Fibroblast of pulmonary artery (primary cell): ENCODE measurements at regions not wholly inside any gene's neighbourhood (a gene's known extent, or its start where the extent isn't known, plus 50 kb on each side); places are given as distances from the start of the nearest gene placed in this dataset.

ENCODE experiments used
- DNase-seq: peaks from one replicate; pipeline ENCODE4 v3.0.0-alpha.2; 2010; ENCODE audit warnings: low read depth
- H3K4me3 ChIP-seq: replicated peaks from 2 replicates; pipeline ENCODE4 v1.5.1; 2011; ENCODE audit warnings: low read depth, mild to moderate bottlenecking, control low read depth, low read length, moderate library complexity
- CTCF ChIP-seq: IDR thresholded peaks from 2 replicates; pipeline ENCODE4 v1.5.1; 2011; ENCODE audit warnings: mild to moderate bottlenecking, control low read depth, low read length, inconsistent platforms; ENCODE audit errors: missing control alignments

GRCh38 chr5:164722702-164723101, 1217.3 kb downstream of the MAT2B start:
- DNase-seq: no peak
- H3K4me3 ChIP-seq: no peak overlapping the region
- TF ChIP-seq CTCF: no peak

DNA sequence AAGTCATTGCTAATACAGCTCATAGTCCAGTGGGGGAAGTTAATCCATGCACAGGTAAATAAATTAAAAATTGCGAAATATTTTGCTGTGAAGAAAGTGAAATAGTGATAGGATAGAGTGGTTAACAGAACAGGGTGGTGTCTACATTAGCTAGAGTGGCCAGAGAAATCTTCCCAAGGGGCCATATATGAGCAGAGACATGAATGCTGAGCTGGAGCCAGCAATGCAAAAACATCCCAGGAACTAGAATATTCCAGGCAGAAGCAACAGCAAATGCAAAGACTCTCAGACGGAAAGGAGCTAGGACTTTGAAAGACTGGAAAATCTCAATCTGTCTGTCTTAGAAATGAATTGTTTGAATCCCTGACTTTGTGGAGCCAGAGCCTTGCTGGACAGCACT, 1221.6 kb downstream of the MAT2B start:
- TF ChIP-seq CTCF: no peak
- DNase-seq: no peak
- no peak overlapping the region for H3K4me3 ChIP-seq

GRCh38 chr5:164728733-164729132, 1223.3 kb downstream of the MAT2B start:
- no peak for DNase-seq
- TF ChIP-seq CTCF: no peak
- no peak overlapping the region for H3K4me3 ChIP-seq

GRCh38 chr5:164735334-164735733, 1229.9 kb downstream of the MAT2B start:
- H3K4me3 ChIP-seq: no peak overlapping the region
- DNase-seq: no peak
- no peak for TF ChIP-seq CTCF

GRCh38 chr5:164741376-164741775, 1236.0 kb downstream of the MAT2B start:
- H3K4me3 ChIP-seq: no peak overlapping the region
- no peak for DNase-seq
- TF ChIP-seq CTCF: no peak

DNA sequence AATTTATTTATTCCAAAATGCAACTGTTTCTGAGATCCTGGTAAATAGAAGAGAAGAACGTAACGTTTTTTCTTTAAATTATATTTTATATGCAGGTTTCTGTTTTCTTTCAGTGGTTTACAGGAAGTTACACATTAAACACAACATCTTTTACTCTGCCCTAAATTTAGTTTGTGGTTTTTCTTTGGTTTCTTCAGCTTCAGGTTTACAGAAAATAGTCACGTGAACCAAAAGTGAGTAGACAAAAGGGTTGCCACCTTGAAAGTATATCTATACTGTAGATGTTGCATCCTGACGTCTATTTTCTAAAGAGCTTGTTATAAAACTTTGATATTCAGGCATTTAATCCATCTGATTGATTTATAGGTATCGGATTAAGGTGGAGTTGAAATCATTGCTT, 1236.6 kb downstream of the MAT2B start:
- H3K4me3 ChIP-seq: no peak overlapping the region
- TF ChIP-seq CTCF: no peak
- DNase-seq: no peak

- H3K4me3 ChIP-seq: no peak overlapping the region
- no peak for TF ChIP-seq CTCF
- DNase-seq: no peak
Measured at GRCh38 chr5:164746723-164747122, 1241.3 kb downstream of the MAT2B start.
